HG02623 (cell line): ENCODE measurements at regions not wholly inside any gene's neighbourhood (a gene's known extent, or its start where the extent isn't known, plus 50 kb on each side); places are given as distances from the start of the nearest gene placed in this dataset.

Source experiments
- ATAC-seq: cut with Tn5 transposase; IDR thresholded peaks from one replicate; pipeline ENCODE4 v1.9.1; 2021; ENCODE audit warnings: moderate library complexity; ENCODE audit not compliant: unreplicated experiment

DNA sequence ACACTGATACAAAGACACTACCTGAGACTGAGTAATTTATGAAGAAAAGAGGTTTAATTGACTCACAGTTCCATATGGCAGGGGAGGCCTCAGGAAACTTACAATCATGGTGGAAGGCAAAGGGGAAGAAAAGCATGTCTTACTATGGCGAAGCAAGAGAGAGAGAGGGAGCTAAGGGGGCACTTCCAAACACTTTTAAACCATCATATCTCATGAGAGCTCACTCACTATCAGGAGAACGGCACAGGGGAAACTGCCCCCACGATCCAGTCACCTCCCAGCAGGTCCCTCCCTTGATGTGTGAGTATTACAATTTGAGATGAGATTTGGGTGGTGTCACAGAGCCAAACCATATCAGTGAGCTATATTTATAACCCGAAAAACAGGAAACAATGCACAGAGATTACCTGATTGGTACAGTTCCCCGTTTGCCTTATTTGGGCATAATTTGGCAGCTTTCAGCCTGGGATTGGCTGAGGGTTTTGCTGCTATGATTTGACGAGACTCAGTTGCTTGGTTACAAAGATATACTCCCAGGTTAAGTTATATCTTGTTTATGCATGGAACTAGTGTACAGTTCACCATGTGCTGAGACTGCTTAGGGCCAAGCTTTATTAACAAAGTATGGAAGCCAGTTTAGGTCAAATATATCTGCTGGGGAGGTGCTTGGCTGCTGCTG, 184.2 kb downstream of the NR2F2 start:
- no peak for ATAC-seq

DNA sequence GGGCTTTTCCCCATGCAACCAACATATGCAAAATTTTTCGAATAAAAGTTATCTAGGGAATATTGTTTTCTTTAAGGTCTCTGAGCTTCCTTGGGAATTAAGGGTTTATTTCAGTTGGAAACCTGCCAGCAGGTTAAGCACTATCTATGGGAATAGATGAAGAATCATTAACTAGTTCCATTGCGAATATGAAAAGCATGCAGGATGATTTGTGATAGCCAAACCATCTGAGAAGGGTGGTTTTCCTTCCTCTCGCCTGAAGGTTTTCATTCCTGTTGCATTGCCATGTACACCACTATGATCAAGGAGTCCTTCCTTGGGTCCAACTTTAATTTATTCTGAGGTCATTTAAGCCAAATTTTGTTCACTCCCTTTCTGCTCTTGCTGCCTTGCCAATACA, 184.9 kb downstream of the NR2F2 start:
- no peak for ATAC-seq

- ATAC-seq, result no peak
These were observed 190.9 kb downstream of the NR2F2 start for GRCh38 chr15:96521386-96521785.

DNA sequence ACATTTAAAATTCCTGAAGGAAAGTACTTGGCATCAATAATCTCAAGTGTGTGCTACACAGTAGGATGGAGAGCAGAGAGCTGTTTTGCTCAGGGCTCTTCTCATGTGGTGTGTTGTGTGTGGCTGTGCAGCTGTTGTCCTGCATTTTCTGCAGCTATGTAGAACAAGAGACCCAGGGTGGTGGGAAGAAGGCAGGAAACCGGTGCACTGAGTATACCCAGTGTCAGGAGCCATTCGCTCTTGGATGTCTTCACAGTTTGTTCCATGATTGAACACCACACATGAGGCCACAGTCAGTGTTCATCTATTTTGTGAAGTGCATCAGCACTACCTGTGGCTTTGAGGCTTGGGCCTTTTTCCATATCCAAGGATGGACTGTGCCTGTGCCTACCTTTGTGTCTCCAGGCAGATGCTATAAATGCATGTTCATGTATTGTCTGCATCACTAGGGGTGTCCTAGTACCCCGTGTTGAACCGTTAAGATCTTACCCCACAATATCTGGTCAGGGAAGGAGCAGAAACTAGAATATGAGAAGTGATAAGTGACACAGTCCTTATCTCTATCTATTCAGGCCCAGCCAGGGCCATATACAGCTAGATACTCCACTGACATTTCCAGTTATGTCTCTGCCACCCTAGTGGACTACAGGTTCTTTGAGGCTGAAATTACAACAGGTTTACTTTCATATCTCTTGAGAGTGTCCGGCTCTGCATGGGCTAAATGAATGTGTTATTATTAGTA, 194.3 kb downstream of the NR2F2 start:
- ATAC-seq, result no peak

- ATAC-seq, result no peak
These were observed 204.6 kb downstream of the NR2F2 start for GRCh38 chr15:96535148-96535547.

GRCh38 chr15:96538491-96538890, 208.0 kb downstream of the NR2F2 start:
- no peak for ATAC-seq

DNA sequence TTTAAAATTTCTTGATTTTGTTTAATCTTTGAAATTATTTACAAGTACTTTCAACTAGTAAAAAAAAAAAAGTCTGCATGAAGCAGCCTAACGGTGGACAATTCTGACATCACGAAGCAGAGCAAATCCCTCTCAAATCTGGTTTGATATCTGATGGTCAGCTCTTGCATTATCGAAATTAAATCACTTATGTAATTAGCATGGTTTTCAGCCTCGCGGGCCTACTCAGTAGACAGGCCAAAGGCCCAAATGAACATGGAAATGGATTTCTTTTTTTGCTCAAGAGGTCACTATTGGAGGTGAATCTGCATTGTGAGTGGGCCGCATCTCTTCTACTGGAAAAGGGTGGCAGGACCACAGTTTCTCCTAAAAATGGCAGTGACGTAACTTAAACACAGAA, 209.8 kb downstream of the NR2F2 start:
- no peak for ATAC-seq

DNA sequence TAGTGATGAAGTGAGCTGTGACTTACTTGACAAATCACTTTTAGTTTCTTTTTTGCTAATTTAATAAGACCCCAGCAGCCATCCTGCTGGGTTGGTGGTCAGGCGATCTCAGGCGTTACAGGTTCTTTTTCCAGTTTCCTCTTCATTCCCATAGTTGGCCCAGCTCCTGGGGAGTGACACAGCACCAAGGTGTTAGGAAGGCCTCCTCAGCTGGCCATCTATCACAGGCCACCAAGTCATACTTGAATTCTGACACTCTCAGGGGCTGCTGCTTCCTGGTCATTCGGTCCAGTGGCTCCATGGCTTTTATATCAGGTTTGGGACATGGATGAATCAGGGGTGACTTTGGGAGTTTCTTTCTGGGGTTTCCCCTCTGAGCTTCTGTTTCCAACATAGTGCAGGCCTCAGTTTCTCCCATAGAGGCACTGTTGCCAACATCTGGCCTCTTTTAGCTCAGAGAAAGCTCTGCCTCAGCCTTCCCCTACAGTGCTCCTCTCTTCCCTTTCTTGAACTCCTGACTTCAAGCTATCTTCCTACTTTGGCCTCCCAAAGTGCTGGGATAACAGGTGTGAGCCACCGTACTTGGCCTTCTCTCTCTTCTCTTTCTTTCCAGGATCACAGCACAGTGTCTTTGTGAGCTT, 211.8 kb downstream of the NR2F2 start:
- ATAC-seq, result no peak

DNA sequence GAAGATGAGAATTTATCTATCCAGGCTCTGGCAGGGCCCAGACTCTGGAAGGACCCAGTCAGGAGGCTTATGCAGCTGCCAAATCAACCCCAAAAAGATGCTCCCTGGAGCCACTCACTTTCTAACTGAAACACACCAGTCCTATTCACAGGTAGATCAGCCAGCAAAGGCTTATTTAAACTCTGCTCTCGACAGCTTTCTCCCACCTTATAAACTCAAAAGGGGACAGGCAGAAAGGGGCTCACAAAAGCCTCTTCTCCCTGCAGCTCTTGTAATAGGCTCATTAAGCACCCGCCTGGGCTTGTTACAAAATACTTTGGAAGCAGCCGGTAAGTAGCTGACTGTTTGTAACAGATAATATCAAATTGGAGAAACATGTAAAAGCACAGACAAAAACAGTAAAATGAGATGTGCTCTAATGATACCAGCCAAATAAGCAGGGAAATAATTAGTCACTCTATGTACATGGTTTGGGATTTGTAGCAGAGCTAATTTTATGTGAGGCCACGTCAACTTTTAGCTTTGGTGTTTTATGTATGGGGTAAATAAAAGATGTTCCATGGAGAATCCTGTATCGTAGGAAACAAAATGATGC, 213.8 kb downstream of the NR2F2 start:
- ATAC-seq, result no peak

DNA sequence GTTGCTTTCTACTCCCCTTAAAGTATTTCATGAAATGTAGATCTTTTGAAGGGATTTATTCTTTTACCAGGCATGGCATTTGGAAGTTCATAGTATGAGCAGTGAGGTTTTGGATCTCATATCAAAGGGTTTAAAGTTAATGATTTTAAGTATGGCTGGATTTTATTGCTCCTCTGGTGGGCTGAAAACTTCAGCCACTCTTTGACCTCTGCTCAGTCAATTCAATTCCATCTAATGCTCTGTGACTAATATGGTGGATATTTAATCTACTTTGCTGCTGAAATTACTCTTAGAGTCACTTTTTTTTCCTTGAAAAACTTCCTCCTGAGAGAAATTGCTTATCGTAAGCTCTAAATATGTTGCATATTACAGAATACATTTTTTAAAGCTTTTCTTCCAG, 218.6 kb downstream of the NR2F2 start:
- ATAC-seq, result no peak

DNA sequence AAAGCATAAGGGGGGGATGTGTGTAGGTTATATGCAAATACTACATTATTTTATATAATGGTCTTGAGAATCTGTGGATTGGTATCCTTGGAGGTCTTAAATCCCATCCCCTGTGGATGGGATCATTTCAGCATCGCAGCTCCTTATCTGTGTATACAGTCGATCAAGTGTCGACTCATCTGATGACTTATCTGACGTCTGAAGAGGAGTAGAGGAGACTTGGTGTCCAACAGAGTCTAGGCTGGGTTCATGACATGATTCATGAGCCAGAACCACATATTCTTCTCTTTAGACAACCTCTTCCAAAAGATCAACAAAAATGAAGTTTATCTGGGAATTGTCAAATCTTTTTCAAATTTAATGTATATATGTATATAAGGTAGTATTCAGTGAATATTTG, 220.7 kb downstream of the NR2F2 start:
- no peak for ATAC-seq

GRCh38 chr15:96551722-96552121, 221.2 kb downstream of the NR2F2 start:
- no peak for ATAC-seq

DNA sequence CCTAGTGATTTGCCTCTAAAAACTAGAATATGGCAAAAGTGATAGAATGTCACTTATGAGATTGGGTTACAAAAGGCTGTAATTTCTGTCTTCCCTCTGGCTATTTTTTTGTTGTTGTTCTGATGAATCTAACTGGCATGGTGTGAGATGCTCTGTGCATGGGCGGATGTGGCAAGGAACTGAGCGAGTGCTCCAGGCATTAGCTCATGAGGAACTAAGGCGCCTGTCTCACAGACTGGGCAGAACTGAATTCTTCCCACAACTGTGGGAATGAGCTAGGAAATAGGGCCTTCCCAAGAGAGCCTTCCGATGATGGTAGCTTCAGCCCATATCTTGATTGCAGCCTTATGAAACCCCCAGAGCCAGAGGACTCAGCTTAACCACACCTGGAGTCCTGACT, 222.5 kb downstream of the NR2F2 start:
- no peak for ATAC-seq

- ATAC-seq, result no peak
These were observed 223.0 kb downstream of the NR2F2 start for GRCh38 chr15:96553451-96553850.

DNA sequence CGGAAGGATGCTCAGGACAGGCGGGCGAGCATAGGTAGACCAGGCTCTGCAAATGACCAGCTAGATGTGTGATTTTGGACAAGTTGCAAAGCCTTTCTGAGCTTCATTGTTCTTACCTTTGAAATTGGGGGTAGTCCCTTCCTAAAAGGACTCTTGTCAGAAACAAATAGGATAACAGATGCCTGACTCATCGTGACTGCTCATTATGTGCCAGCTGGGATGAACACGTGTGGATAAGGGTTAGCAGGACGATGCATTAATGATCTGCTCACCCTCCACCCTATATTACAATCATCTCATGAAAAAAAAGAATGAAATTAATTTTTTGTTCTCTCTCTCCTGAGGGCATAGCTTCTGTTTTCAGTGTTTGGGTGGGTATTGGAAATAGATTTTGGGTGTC, 223.4 kb downstream of the NR2F2 start:
- no peak for ATAC-seq

GRCh38 chr15:96554541-96554940, 224.0 kb downstream of the NR2F2 start:
- no peak for ATAC-seq

DNA sequence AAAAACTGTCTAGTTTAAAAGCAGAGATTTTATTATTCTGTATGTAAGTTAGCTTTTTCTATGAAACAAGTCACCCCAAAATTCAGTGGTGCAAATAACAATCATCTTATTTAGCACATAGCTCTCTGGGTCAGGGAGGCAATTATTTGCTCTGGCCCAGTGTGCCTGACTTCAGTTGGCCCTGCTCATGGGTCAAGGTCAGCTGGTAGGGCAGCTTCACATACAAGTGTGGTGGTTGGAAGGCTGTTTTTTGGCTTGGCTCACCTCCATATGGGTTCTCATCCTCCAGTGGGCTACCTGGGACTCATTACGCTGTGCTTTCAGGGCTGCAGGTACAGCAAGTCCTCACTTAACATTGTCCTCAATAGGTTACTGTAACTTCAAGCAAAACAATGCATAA, 228.6 kb downstream of the NR2F2 start:
- no peak for ATAC-seq

DNA sequence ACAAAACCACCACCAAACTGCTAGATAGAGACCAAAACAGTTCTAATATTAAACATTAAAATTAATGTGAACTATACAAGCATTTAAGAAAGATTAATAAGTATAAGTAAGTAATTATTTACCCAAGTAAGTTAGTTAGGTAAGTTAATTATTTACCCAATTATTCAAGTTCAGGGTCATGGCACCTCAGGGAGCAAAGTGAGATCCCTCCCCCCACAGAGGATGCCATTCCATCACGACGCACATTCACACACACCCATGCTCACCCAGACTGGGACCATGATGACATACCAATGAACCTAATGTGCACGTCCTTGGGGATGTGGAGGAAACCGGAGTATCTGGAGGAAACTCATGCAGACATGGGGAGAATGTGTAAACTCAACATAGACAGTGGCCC, 229.1 kb downstream of the NR2F2 start:
- no peak for ATAC-seq

DNA sequence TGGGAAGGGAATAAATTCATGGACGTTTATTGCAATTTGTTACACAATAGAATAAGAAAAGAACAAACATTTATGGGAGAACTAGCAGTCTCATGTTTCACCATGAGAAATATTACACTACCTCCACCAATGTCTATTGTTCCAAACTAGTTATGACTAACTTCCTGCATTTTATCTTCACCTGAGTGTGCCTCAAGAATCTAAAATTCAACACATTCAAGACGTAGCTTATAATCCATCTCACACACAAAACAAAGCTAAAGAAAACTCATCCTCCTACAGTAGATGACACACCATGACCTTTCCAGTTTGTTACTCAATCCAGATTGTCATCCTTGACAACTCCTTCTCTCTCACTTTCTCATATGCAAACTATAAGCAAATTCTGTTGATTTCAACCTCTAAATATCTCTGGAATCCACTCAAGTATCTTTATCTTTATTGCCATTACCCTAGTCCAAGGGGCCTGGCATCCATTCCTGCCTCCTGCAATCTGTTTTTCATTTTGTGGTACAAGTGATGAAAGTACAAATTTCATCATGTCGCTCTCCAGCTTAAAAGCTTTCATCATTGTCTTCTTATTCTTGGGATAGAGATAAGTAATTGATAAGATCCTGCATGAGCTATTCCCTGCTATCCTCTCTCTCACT, 229.9 kb downstream of the NR2F2 start:
- no peak for ATAC-seq

DNA sequence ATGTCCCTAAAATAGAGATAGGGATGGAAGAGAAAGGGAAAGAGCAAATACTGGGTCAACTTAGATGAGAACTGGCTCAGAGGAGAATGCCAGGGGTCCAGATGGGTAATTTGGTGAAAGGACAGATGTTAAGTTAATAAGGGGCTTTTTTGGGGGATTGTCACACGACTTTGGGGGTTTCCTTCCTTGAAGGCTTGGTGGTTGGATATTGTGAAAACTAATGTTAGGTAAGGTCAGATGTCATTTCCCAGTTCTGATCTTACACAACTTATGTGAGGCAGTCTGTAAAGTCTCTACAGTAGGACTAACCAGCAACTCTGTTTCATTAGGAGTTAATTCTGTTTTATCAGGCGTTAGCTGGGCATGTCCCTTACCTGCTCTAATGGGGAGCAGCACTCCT, 231.1 kb downstream of the NR2F2 start:
- ATAC-seq, result no peak

GRCh38 chr15:96564546-96564945, 234.0 kb downstream of the NR2F2 start:
- ATAC-seq, result no peak
